Panc1 (cell line): ENCODE measurements at regions not wholly inside any gene's neighbourhood (a gene's known extent, or its start where the extent isn't known, plus 50 kb on each side); places are given as distances from the start of the nearest gene placed in this dataset.

Experiments used
- ATAC-seq: fragments of 200-7000 bp; cut with Tn5 transposase; 2 replicates; pipeline ENCODE4 v1.9.1; 2020; ENCODE audit warnings: mild to moderate bottlenecking, moderate library complexity
- BruUV-seq: library from RNA; stranded (reverse); fragments of 400-500 nt; replicated peaks from 2 replicates; lab custom pipeline; 2021; lab: Mats Ljungman, UMichigan
- CTCF ChIA-PET: fragments of 300-600 bp; sonication (Branson Sonifier 250); formaldehyde crosslinking; loops from one replicate; lab custom pipeline; 2022; ENCODE audit warnings: antibody characterized with exemption; lab: Charles Lee
- POLR2A ChIA-PET: fragments of 300-600 bp; sonication (Branson Sonifier 250); formaldehyde crosslinking; loops from one replicate; lab custom pipeline; 2022; ENCODE audit warnings: antibody characterized with exemption; lab: Charles Lee
- DNase-seq: peaks from one replicate; pipeline ENCODE4 v3.0.0-alpha.2; 2010; ENCODE audit warnings: low read depth, low spot score
- H3K27ac ChIP-seq: 2 replicates; pipeline ENCODE4 v1.5.1; 2011; ENCODE audit warnings: mild to moderate bottlenecking, low read length, inconsistent platforms
- H3K27me3 ChIP-seq: fragments of 200-500 bp; sonication (Bioruptor generic); 2 replicates; pipeline ENCODE4 v1.6.0; 2014; ENCODE audit warnings: low read length, inconsistent platforms; ENCODE audit not compliant: control insufficient read depth, insufficient read depth
- H3K36me3 ChIP-seq: fragments of 200-500 bp; sonication (Bioruptor generic); 2 replicates; pipeline ENCODE4 v1.5.1; 2014; ENCODE audit warnings: inconsistent platforms, mild to moderate bottlenecking, low read length, moderate library complexity; ENCODE audit not compliant: control insufficient read depth, insufficient read depth
- H3K4me1 ChIP-seq: 2 replicates; pipeline ENCODE4 v1.5.1; 2011; ENCODE audit warnings: inconsistent platforms, mild to moderate bottlenecking, low read length, moderate library complexity; ENCODE audit not compliant: control insufficient read depth, insufficient read depth
- H3K4me3 ChIP-seq, 2 experiments: 2 replicates each; pipeline ENCODE4 v1.5.1; 2011 to 2012; ENCODE audit warnings: low read depth in 2 of 2, low read length in 2 of 2, mild to moderate bottlenecking in 2 of 2, inconsistent platforms in 1 of 2, moderate library complexity in 1 of 2
- H3K9me3 ChIP-seq: fragments of 200-500 bp; sonication (Bioruptor generic); 2 replicates; pipeline ENCODE4 v1.5.1; 2014; ENCODE audit warnings: low read depth, mild to moderate bottlenecking, inconsistent platforms, low read length, moderate library complexity; ENCODE audit not compliant: control insufficient read depth, insufficient read depth
- POLR2AphosphoS5 ChIP-seq: IDR thresholded peaks from 2 replicates; pipeline ENCODE4 v1.6.1; 2012; ENCODE audit warnings: mild to moderate bottlenecking, low read depth, low read length, moderate library complexity
- SIN3A ChIP-seq: IDR thresholded peaks from 2 replicates; pipeline ENCODE4 v1.6.1; 2012; ENCODE audit warnings: low read depth, mild to moderate bottlenecking, low read length, moderate library complexity, borderline replicate concordance; ENCODE audit not compliant: insufficient read depth
- TCF7L2 ChIP-seq: IDR thresholded peaks from 2 replicates; pipeline ENCODE4 v1.6.1; 2011; ENCODE audit warnings: mild to moderate bottlenecking, low read depth, low read length, inconsistent platforms
- in situ Hi-C: cut with HindIII; loops from 2 replicates; pipeline ENCODE4 v1.10.0; 2016; ENCODE audit warnings: low sequenced_read_pairs, low pct_unique_long_range_greater_than_20kb
- intact Hi-C: fragments of 100-400 bp; cut with micrococcal nuclease; formaldehyde crosslinking; loops from one replicate; pipeline ENCODE4 v1.10.0; 2022; ENCODE audit not compliant: unreplicated experiment
- TF ChIP-seq, protein P1 (sequence below), 2 experiments: IDR thresholded peaks; 2 replicates each; pipeline ENCODE4 v1.6.1; 2011 to 2012; ENCODE audit warnings: low read depth in 2 of 2, control low read depth in 1 of 2, low read length in 1 of 2, mild to moderate bottlenecking in 1 of 2, moderate library complexity in 1 of 2; ENCODE audit not compliant: insufficient read depth in 1 of 2
- TF ChIP-seq, protein P2 (sequence below): fragments of 450-650 bp; IDR thresholded peaks from 2 replicates; pipeline ENCODE4 v1.5.1; 2017; ENCODE audit warnings: mild to moderate bottlenecking

DNA sequence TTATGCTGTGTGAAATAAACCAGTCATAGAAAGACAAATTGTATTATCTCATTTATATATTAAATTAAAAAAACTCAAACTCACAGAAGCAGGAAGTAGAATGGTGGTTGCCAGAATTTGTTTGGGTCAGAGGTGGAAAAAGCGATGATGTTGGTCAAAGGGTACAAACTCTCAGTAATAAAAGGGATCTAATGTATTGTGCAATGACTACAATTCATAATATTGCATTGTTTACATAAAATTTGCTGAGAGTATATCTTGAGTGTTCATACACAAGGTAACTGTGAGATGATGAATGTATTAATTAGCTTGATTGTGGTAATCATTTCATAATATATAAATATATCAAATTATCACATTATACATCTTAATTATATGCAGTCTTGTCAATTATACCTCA lies 56.7 kb downstream of the FOXG1 start:
- intact Hi-C loops, result no loop called here
- H3K36me3 ChIP-seq, result no peaks in the 10 kb centered on the region
- in situ Hi-C loops, result no loop called here
- H3K27me3 ChIP-seq, result no peaks in the 10 kb centered on the region
- ChIA-PET POLR2A (no interaction called here), CTCF (no interaction called here)
- ATAC-seq, result no peak
- TF ChIP-seq, protein P1, sequence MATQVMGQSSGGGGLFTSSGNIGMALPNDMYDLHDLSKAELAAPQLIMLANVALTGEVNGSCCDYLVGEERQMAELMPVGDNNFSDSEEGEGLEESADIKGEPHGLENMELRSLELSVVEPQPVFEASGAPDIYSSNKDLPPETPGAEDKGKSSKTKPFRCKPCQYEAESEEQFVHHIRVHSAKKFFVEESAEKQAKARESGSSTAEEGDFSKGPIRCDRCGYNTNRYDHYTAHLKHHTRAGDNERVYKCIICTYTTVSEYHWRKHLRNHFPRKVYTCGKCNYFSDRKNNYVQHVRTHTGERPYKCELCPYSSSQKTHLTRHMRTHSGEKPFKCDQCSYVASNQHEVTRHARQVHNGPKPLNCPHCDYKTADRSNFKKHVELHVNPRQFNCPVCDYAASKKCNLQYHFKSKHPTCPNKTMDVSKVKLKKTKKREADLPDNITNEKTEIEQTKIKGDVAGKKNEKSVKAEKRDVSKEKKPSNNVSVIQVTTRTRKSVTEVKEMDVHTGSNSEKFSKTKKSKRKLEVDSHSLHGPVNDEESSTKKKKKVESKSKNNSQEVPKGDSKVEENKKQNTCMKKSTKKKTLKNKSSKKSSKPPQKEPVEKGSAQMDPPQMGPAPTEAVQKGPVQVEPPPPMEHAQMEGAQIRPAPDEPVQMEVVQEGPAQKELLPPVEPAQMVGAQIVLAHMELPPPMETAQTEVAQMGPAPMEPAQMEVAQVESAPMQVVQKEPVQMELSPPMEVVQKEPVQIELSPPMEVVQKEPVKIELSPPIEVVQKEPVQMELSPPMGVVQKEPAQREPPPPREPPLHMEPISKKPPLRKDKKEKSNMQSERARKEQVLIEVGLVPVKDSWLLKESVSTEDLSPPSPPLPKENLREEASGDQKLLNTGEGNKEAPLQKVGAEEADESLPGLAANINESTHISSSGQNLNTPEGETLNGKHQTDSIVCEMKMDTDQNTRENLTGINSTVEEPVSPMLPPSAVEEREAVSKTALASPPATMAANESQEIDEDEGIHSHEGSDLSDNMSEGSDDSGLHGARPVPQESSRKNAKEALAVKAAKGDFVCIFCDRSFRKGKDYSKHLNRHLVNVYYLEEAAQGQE (IDR thresholded peaks at IDR 0.05; ENCODE audit: insufficient read depth in 1 of 2, low read depth in 2 of 2, low read length in 1 of 2), result no peak
- TF ChIP-seq POLR2AphosphoS5 (no peak), SIN3A (no peak), TCF7L2 (no peak)
- TF ChIP-seq, protein P2, sequence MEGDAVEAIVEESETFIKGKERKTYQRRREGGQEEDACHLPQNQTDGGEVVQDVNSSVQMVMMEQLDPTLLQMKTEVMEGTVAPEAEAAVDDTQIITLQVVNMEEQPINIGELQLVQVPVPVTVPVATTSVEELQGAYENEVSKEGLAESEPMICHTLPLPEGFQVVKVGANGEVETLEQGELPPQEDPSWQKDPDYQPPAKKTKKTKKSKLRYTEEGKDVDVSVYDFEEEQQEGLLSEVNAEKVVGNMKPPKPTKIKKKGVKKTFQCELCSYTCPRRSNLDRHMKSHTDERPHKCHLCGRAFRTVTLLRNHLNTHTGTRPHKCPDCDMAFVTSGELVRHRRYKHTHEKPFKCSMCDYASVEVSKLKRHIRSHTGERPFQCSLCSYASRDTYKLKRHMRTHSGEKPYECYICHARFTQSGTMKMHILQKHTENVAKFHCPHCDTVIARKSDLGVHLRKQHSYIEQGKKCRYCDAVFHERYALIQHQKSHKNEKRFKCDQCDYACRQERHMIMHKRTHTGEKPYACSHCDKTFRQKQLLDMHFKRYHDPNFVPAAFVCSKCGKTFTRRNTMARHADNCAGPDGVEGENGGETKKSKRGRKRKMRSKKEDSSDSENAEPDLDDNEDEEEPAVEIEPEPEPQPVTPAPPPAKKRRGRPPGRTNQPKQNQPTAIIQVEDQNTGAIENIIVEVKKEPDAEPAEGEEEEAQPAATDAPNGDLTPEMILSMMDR, result no peak
- DNase-seq, result no peak
- H3K4me1 ChIP-seq, result no peaks in the 10 kb centered on the region
- no peak overlapping the region for H3K27ac ChIP-seq
- BruUV-seq, result no TSS peak
- 0 out of 2 replicates have a peak, but pooled peaks cover 3% of the 10 kb centered on the region for H3K9me3 ChIP-seq
- no peak overlapping the region for H3K4me3 ChIP-seq

GRCh38 chr14:28830115-28830534 lies 63.5 kb downstream of the FOXG1 start:
- TF ChIP-seq, protein P2, result no peak
- TF ChIP-seq TCF7L2, result no peak
- no peak for TF ChIP-seq SIN3A
- TF ChIP-seq POLR2AphosphoS5, result no peak
- H3K4me1 ChIP-seq, result no peaks in the 10 kb centered on the region
- no peak for DNase-seq
- no peak overlapping the region for H3K27ac ChIP-seq
- CTCF ChIA-PET, result no interaction called here
- H3K9me3 ChIP-seq, result no peaks in the 10 kb centered on the region
- BruUV-seq, result no TSS peak
- no peaks in the 10 kb centered on the region for H3K27me3 ChIP-seq
- H3K36me3 ChIP-seq, result no peaks in the 10 kb centered on the region
- in situ Hi-C loops, result no loop called here
- no peak overlapping the region for H3K4me3 ChIP-seq
- no peak for ATAC-seq
- POLR2A ChIA-PET, result no interaction called here
- intact Hi-C loops, result no loop called here
